Bronchial epithelial cell (primary cell): ENCODE measurements at regions not wholly inside any gene's neighbourhood (a gene's known extent, or its start where the extent isn't known, plus 50 kb on each side); places are given as distances from the start of the nearest gene placed in this dataset.

Source experiments
- DNase-seq: peaks from one replicate; pipeline ENCODE4 v3.0.0-alpha.2; 2010; ENCODE audit warnings: low read depth
- FAIRE-seq: peaks from 2 replicates; lab custom pipeline; 2011; peaks lifted over from hg19 to GRCh38; lab: Jason Lieb, UNC
- H3K27me3 ChIP-seq: 2 replicates; pipeline ENCODE4 v1.5.1; 2011; ENCODE audit warnings: low read length; ENCODE audit not compliant: control insufficient read depth, insufficient read depth
- H3K36me3 ChIP-seq: 2 replicates; pipeline ENCODE4 v1.5.1; 2011; ENCODE audit warnings: low read length; ENCODE audit not compliant: control insufficient read depth, insufficient read depth
- H3K4me3 ChIP-seq: 2 replicates; pipeline ENCODE4 v1.5.1; 2011; ENCODE audit warnings: mild to moderate bottlenecking, low read depth, low read length, control low read depth
- CTCF ChIP-seq: IDR thresholded peaks from 2 replicates; pipeline ENCODE4 v1.5.1; 2011; ENCODE audit warnings: mild to moderate bottlenecking, moderate library complexity, low read length, control low read depth, inconsistent platforms; ENCODE audit not compliant: insufficient read depth, severe bottlenecking

GRCh38 chr18:53757328-53757727 is 467.1 kb downstream of the MBD2 start:
- peak; percentile 40 for DNase-seq

GRCh38 chr18:53756610-53756972 is 467.9 kb downstream of the MBD2 start:
- Histone ChIP-seq H3K4me3 (no peak overlapping the region), H3K27me3 (no peaks in the 10 kb centered on the region), H3K36me3 (no peaks in the 10 kb centered on the region)
- DNase-seq (no peak), FAIRE-seq (no peak)
- TF ChIP-seq CTCF, result no peak

More at GRCh38 chr18:53757328-53757727, 467.1 kb downstream of the MBD2 start:
- TF ChIP-seq CTCF, result no peak
- no peak for FAIRE-seq
- no peak overlapping the region for H3K4me3 ChIP-seq
- no peaks in the 10 kb centered on the region for H3K36me3 ChIP-seq
- no peaks in the 10 kb centered on the region for H3K27me3 ChIP-seq

GRCh38 chr18:53755914-53756609 is 468.4 kb downstream of the MBD2 start:
- Histone ChIP-seq H3K4me3 (no peak overlapping the region), H3K27me3 (no peaks in the 10 kb centered on the region), H3K36me3 (no peaks in the 10 kb centered on the region)
- DNase-seq (no peak), FAIRE-seq (no peak)
- no peak for TF ChIP-seq CTCF

- Histone ChIP-seq H3K27me3 (no peaks in the 10 kb centered on the region), H3K36me3 (no peaks in the 10 kb centered on the region), H3K4me3 (no peak overlapping the region)
- no peak for TF ChIP-seq CTCF
- FAIRE-seq (no peak), DNase-seq (no peak)
Observed at GRCh38 chr18:53754154-53754553, 470.3 kb downstream of the MBD2 start.

GRCh38 chr18:53753601-53754000 is 470.9 kb downstream of the MBD2 start:
- H3K36me3 ChIP-seq, result no peaks in the 10 kb centered on the region
- no peaks in the 10 kb centered on the region for H3K27me3 ChIP-seq
- H3K4me3 ChIP-seq, result no peak overlapping the region
- FAIRE-seq (no peak), DNase-seq (no peak)
- no peak for TF ChIP-seq CTCF

GRCh38 chr18:53752781-53753367 is 471.6 kb downstream of the MBD2 start:
- no peak for TF ChIP-seq CTCF
- FAIRE-seq (no peak), DNase-seq (no peak)
- no peaks in the 10 kb centered on the region for H3K27me3 ChIP-seq
- H3K4me3 ChIP-seq, result no peak overlapping the region
- H3K36me3 ChIP-seq, result no peaks in the 10 kb centered on the region
